HUES6 (cell line): ENCODE measurements at regions not wholly inside any gene's neighbourhood (a gene's known extent, or its start where the extent isn't known, plus 50 kb on each side); places are given as distances from the start of the nearest gene placed in this dataset.

Source experiments
- H3K27ac ChIP-seq: 2 replicates; pipeline ENCODE4 v1.7.0; 2013; ENCODE audit warnings: low read depth, mild to moderate bottlenecking, low read length, inconsistent platforms
- H3K27me3 ChIP-seq: 2 replicates; pipeline ENCODE4 v1.6.1; 2013; ENCODE audit warnings: low read length; ENCODE audit not compliant: control insufficient read depth, insufficient read depth
- H3K36me3 ChIP-seq: 2 replicates; pipeline ENCODE4 v1.6.1; 2013; ENCODE audit warnings: low read length; ENCODE audit not compliant: control insufficient read depth, insufficient read depth
- H3K4me1 ChIP-seq: 2 replicates; pipeline ENCODE4 v1.6.1; 2013; ENCODE audit warnings: low read length; ENCODE audit not compliant: control insufficient read depth, insufficient read depth
- H3K4me3 ChIP-seq: 2 replicates; pipeline ENCODE4 v1.5.1; 2013; ENCODE audit warnings: low read depth, low read length
- H3K9ac ChIP-seq: one replicate; pipeline ENCODE4 v1.6.1; 2013; ENCODE audit warnings: mild to moderate bottlenecking, low read length
- H3K9me3 ChIP-seq: 2 replicates; pipeline ENCODE4 v1.6.1; 2013; ENCODE audit warnings: low read depth, low read length; ENCODE audit not compliant: control insufficient read depth, insufficient read depth

GRCh38 chr12:24066097-24066496, 116.6 kb upstream of the SOX5 start:
- Histone ChIP-seq H3K27ac (no peak overlapping the region), H3K4me3 (no peak overlapping the region)

GRCh38 chr12:24062642-24063245, 113.3 kb upstream of the SOX5 start:
- H3K4me3 ChIP-seq = no peak overlapping the region
- no peak overlapping the region for H3K27ac ChIP-seq
- H3K27me3 ChIP-seq = no peaks in the 10 kb centered on the region
- no peak overlapping the region for H3K9ac ChIP-seq
- H3K36me3 ChIP-seq = no peaks in the 10 kb centered on the region
- H3K9me3 ChIP-seq = no peaks in the 10 kb centered on the region
- no peaks in the 10 kb centered on the region for H3K4me1 ChIP-seq

More at GRCh38 chr12:24066097-24066496, 116.6 kb upstream of the SOX5 start:
- no peaks in the 10 kb centered on the region for H3K9me3 ChIP-seq
- no peak overlapping the region for H3K9ac ChIP-seq
- H3K36me3 ChIP-seq = no peaks in the 10 kb centered on the region
- H3K4me1 ChIP-seq = peaks cover 9% of the 10 kb centered on the region; the same call in 1 of the 2 replicates
- H3K27me3 ChIP-seq = no peaks in the 10 kb centered on the region

GRCh38 chr12:24060089-24060488, 110.6 kb upstream of the SOX5 start:
- no peaks in the 10 kb centered on the region for H3K27me3 ChIP-seq
- H3K9ac ChIP-seq = no peak overlapping the region
- no peak overlapping the region for H3K27ac ChIP-seq
- H3K4me3 ChIP-seq = no peak overlapping the region
- no peaks in the 10 kb centered on the region for H3K9me3 ChIP-seq
- no peaks in the 10 kb centered on the region for H3K36me3 ChIP-seq
- H3K4me1 ChIP-seq = no peaks in the 10 kb centered on the region

GRCh38 chr12:24057920-24058476, 108.5 kb upstream of the SOX5 start:
- Histone ChIP-seq H3K9ac (no peak overlapping the region), H3K4me1 (no peaks in the 10 kb centered on the region), H3K27me3 (no peaks in the 10 kb centered on the region), H3K27ac (no peak overlapping the region), H3K36me3 (no peaks in the 10 kb centered on the region), H3K9me3 (no peaks in the 10 kb centered on the region), H3K4me3 (no peak overlapping the region)

GRCh38 chr12:24055747-24056146, 106.3 kb upstream of the SOX5 start:
- Histone ChIP-seq H3K4me3 (no peak overlapping the region), H3K9ac (no peak overlapping the region), H3K36me3 (no peaks in the 10 kb centered on the region), H3K9me3 (no peaks in the 10 kb centered on the region), H3K4me1 (no peaks in the 10 kb centered on the region), H3K27me3 (no peaks in the 10 kb centered on the region), H3K27ac (no peak overlapping the region)

- H3K4me3 ChIP-seq = no peak overlapping the region
- H3K27ac ChIP-seq = no peak overlapping the region
- no peaks in the 10 kb centered on the region for H3K36me3 ChIP-seq
- H3K9ac ChIP-seq = no peak overlapping the region
- H3K4me1 ChIP-seq = no peaks in the 10 kb centered on the region
- no peaks in the 10 kb centered on the region for H3K9me3 ChIP-seq
- no peaks in the 10 kb centered on the region for H3K27me3 ChIP-seq
Measured at GRCh38 chr12:24054416-24054815, 104.9 kb upstream of the SOX5 start.

GRCh38 chr12:24049728-24050127, 100.3 kb upstream of the SOX5 start:
- Histone ChIP-seq H3K9ac (no peak overlapping the region), H3K4me1 (no peaks in the 10 kb centered on the region), H3K9me3 (peaks cover 8% of the 10 kb centered on the region; the same call in 1 of the 2 replicates), H3K36me3 (no peaks in the 10 kb centered on the region), H3K27ac (no peak overlapping the region), H3K27me3 (no peaks in the 10 kb centered on the region), H3K4me3 (no peak overlapping the region)

- no peak overlapping the region for H3K9ac ChIP-seq
- H3K27ac ChIP-seq = no peak overlapping the region
- no peak overlapping the region for H3K4me3 ChIP-seq
- no peaks in the 10 kb centered on the region for H3K27me3 ChIP-seq
- no peaks in the 10 kb centered on the region for H3K36me3 ChIP-seq
- no peaks in the 10 kb centered on the region for H3K4me1 ChIP-seq
- H3K9me3 ChIP-seq = peaks cover 8% of the 10 kb centered on the region; the same call in 1 of the 2 replicates
Measured at GRCh38 chr12:24049101-24049500, 99.6 kb upstream of the SOX5 start.

GRCh38 chr12:24048446-24048845, 99.0 kb upstream of the SOX5 start:
- Histone ChIP-seq H3K4me1 (no peaks in the 10 kb centered on the region), H3K36me3 (no peaks in the 10 kb centered on the region), H3K4me3 (no peak overlapping the region), H3K27ac (no peak overlapping the region), H3K9ac (no peak overlapping the region), H3K27me3 (no peaks in the 10 kb centered on the region), H3K9me3 (peaks cover 8% of the 10 kb centered on the region; the same call in 1 of the 2 replicates)

GRCh38 chr12:24047326-24047725, 97.9 kb upstream of the SOX5 start:
- H3K9me3 ChIP-seq = peaks cover 8% of the 10 kb centered on the region; the same call in 1 of the 2 replicates
- no peak overlapping the region for H3K27ac ChIP-seq
- no peak overlapping the region for H3K4me3 ChIP-seq
- H3K9ac ChIP-seq = no peak overlapping the region
- no peaks in the 10 kb centered on the region for H3K27me3 ChIP-seq
- H3K4me1 ChIP-seq = no peaks in the 10 kb centered on the region
- H3K36me3 ChIP-seq = no peaks in the 10 kb centered on the region

- H3K27ac ChIP-seq = no peak overlapping the region
- no peaks in the 10 kb centered on the region for H3K4me1 ChIP-seq
- H3K36me3 ChIP-seq = no peaks in the 10 kb centered on the region
- no peak overlapping the region for H3K4me3 ChIP-seq
- no peaks in the 10 kb centered on the region for H3K27me3 ChIP-seq
- peaks cover 8% of the 10 kb centered on the region; the same call in 1 of the 2 replicates for H3K9me3 ChIP-seq
- no peak overlapping the region for H3K9ac ChIP-seq
Measured at GRCh38 chr12:24045816-24046257, 96.4 kb upstream of the SOX5 start.
